ENCODE measurements at regions not wholly inside any gene's neighbourhood (a gene's known extent, or its start where the extent isn't known, plus 50 kb on each side); places are given as distances from the start of the nearest gene placed in this dataset.

GRCh38 chr18:57891707-57892391 lies 88.7 kb upstream of the ATP8B1 start:
- CTCF ChIA-PET: interaction anchor here (0.5 kb wide), 1 partner anchor 10 kb away, joined by 3 read pairs; no protein-coding TSS in a partner anchor
- POLR2A ChIA-PET: no interaction called here
- H3K4me1 ChIP-seq (ENCODE audit: control insufficient read depth in 1 of 2, insufficient read depth in 2 of 2, low read length in 2 of 2): no peaks in the 10 kb centered on the region
- DNase-seq (ENCODE audit: low read depth, low spot score): no peak
- intact Hi-C loops (cut with micrococcal nuclease): no loop called here
- H3K4me3 ChIP-seq (replicated peaks in 1 of 2; ENCODE audit: low read depth in 1 of 2, low read length in 2 of 2): no peak overlapping the region
- peaks cover 7 to 8% of the 10 kb centered on the region in 2 experiments; a peak in 3 of 4 replicates for H3K9me3 ChIP-seq (ENCODE audit: control insufficient read depth in 1 of 2, insufficient read depth in 1 of 2, low read depth in 1 of 2, low read length in 2 of 2)
- H3K27ac ChIP-seq (ENCODE audit: low read depth, low read length): no peak overlapping the region
- H3K27me3 ChIP-seq (ENCODE audit: insufficient read depth, low read length): no peaks in the 10 kb centered on the region
- H2AFZ ChIP-seq (ENCODE audit: low read depth, low read length, poor library complexity, severe bottlenecking): no peak overlapping the region
- no peaks in the 10 kb centered on the region for H3K9me2 ChIP-seq (ENCODE audit: insufficient read depth)
- no peak overlapping the region for H3K9ac ChIP-seq (ENCODE audit: low read length)
- no peaks in the 10 kb centered on the region for H3K36me3 ChIP-seq (ENCODE audit: control insufficient read depth in 1 of 2, insufficient read depth in 2 of 2, low read length in 2 of 2)
- no peak for TF ChIP-seq TCF7L2 (IDR thresholded peaks at IDR 0.05; ENCODE audit: borderline replicate concordance, extremely low read depth, insufficient read depth, insufficient read length)
- TF ChIP-seq REST (IDR thresholded peaks at IDR 0.05; ENCODE audit: low read depth): no peak
- no peak for TF ChIP-seq RAD21 (IDR thresholded peaks at IDR 0.05; ENCODE audit: low read depth)
- no peak for TF ChIP-seq POLR2A (IDR thresholded peaks at IDR 0.05; ENCODE audit: borderline replicate concordance, extremely low read depth, insufficient read depth, insufficient read length)
- TF ChIP-seq CBX3 (IDR thresholded peaks at IDR 0.05; ENCODE audit: low read depth): no peak
- no peak for TF ChIP-seq ZBTB33 (IDR thresholded peaks at IDR 0.05; ENCODE audit: extremely low read depth, insufficient replicate concordance, low read length)
- TF ChIP-seq MAX (IDR thresholded peaks at IDR 0.05): no peak
- TF ChIP-seq ZFX (IDR thresholded peaks at IDR 0.05): no peak
- TF ChIP-seq ATF3 (IDR thresholded peaks at IDR 0.05): no peak
- no peak for TF ChIP-seq SRF (IDR thresholded peaks at IDR 0.05; ENCODE audit: low read depth)
- no peak for TF ChIP-seq SP1 (IDR thresholded peaks at IDR 0.05; ENCODE audit: low read depth)
- no peak for TF ChIP-seq CTCF (IDR thresholded peaks at IDR 0.05 in 2 of 3, conservative IDR thresholded peaks at IDR 0.05 in 1 of 3; ENCODE audit: borderline replicate concordance in 1 of 3, insufficient read depth in 1 of 3, low read depth in 2 of 3, low read length in 2 of 3)
- TF ChIP-seq SIN3A (IDR thresholded peaks at IDR 0.05; ENCODE audit: low read depth): no peak
- TF ChIP-seq YY1 (IDR thresholded peaks at IDR 0.05; ENCODE audit: extremely low read depth, insufficient replicate concordance, low read depth, low read length): no peak
- TF ChIP-seq EZH2phosphoT487 (IDR thresholded peaks at IDR 0.05; ENCODE audit: borderline replicate concordance): no peak
- no peak for TF ChIP-seq EZH2 (IDR thresholded peaks at IDR 0.05)
- H4K20me1 ChIP-seq (ENCODE audit: insufficient read depth): no peaks in the 10 kb centered on the region
- no peak for ATAC-seq
- H3K4me2 ChIP-seq (ENCODE audit: low read length): no peak overlapping the region
- BruUV-seq (replicated peaks): no TSS peak
- RAD21 ChIA-PET (ENCODE audit: low non-redundant PET in 1 of 2, low total read pairs in 2 of 2, uncharacterized antibody in 2 of 2, unreplicated experiment in 2 of 2): no interaction called here
- H3K79me2 ChIP-seq (ENCODE audit: insufficient read depth, low read length): no peaks in the 10 kb centered on the region
